Stimulated activated CD8-positive, alpha-beta memory T cell treated with anti-CD3 and anti-CD28 coated beads, Interleukin-12 subunit alpha, Interleukin-12 subunit beta, amount 100 ng/mL, for 1 hour (primary cell): ENCODE measurements at regions not wholly inside any gene's neighbourhood (a gene's known extent, or its start where the extent isn't known, plus 50 kb on each side); places are given as distances from the start of the nearest gene placed in this dataset.

Source experiments
- DNase-seq: peaks from one replicate; pipeline ENCODE4 v3.0.0-alpha.2; 2020; ENCODE audit warnings: low read depth

DNA sequence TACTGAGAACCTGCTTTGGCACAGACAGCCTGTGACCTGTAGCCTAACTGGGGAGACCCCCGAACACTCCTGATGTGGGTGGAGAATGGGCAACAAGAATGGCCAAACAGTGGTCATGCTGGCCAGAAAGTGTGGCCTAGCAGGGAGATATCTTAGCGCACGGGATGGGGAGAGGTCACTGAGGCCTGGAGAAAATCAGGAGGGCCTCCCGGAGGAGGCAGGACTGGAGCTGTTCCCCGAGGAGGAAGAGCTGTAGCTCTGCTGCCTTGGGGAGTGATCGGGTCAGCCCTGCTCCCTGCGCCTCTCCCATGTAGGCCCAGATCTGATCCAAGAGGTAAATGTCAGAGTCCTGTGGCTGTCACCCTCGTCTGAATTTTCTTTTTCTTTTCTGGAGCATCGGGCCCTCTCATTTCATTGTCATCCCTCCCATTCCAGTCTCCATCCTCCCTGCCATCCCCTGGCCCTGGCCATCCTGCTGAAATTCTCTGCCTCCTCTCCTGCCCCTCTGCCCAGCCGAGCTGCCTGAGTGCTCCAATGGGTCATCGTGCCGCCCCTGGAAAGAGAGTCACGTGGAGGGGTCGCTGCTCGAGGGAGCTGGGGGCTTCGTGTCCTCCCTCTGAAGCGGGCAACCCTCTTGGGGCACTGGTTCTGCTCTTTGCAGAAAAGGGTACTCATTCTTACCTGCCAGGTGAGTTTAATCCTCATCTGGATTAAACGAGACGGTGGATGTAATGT, 242.9 kb downstream of the HAUS1 start:
- DNase-seq, result no peak

DNA sequence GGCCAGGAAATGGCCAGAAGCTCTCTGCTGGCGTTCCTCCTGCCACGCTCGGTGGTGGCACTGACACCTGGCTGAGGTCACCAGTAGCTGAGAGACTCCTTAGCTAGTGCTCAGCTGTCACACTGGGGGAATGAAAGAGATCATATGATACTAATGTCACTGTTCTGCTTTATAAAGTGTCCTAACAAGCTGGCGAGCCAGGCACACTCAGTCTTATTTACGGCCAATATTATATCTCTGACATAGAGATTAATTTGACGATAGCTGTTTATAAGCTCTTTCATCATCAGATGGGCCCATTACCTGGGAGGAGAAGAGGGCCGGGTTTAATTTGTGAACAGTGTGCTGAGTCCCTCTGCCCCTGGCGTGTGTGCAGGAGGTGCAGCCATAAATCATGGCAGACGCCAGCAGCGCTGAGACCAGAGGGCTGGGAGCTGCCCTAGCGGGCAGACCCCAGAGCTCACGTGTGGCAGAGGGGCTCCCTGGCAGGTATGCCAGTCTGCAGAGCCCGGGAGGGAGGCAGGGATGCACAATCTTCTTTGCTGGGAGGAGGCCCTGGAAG, 246.5 kb downstream of the HAUS1 start:
- DNase-seq, result no peak

- no peak for DNase-seq
Observed at GRCh38 chr18:46352520-46353250, 248.5 kb downstream of the HAUS1 start.

- DNase-seq, result no peak
Observed at GRCh38 chr18:46353460-46353859, 249.3 kb downstream of the HAUS1 start.

- DNase-seq, result no peak
Observed at GRCh38 chr18:46356278-46357033, 252.3 kb downstream of the HAUS1 start.

GRCh38 chr18:46360102-46360699, 256.0 kb downstream of the HAUS1 start:
- DNase-seq, result no peak

GRCh38 chr18:46360866-46361265, 256.7 kb downstream of the HAUS1 start:
- DNase-seq, result no peak

- no peak for DNase-seq
Observed at GRCh38 chr18:46362533-46362932, 258.3 kb downstream of the HAUS1 start.

DNA sequence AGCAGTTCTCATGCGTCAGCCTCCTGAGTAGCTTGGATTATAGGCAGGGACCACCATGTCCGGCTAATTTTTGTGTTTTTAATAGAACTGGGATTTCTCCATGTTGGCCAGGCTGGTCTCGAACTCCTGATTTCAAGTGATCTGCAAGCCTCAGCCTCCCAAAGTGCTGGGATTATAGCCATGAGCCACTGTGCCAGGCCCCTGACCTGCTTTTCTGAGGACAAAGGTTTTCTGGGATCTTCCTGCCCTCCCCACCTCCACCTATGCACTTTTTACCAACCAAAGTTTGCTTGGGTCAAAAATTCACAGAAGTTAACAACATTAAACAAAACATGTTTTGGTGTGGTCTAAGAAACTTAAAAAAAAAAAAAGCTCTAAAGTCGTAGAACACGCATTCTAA, 259.9 kb downstream of the HAUS1 start:
- DNase-seq, result no peak

DNA sequence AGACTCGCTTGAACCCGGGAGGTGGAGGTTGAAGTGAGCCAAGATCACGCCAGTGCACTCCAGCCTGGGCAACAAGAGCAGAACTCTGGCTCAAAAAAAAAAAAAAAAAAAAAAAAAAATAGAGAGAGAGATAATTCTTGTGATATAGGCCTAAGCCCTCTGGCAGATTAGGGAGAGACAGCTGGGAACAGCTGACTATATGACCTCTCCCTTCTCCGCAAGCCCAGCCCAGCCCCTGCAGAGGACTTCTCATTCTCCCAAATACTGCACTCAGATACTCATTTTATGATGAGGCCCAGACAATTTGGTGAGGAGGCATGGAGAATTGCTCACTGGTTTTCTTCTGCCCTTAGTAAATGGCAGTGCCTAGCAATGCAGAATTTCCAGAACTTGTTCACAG, 262.0 kb downstream of the HAUS1 start:
- DNase-seq, result no peak

- no peak for DNase-seq
Observed at GRCh38 chr18:46366751-46367376, 262.7 kb downstream of the HAUS1 start.

DNA sequence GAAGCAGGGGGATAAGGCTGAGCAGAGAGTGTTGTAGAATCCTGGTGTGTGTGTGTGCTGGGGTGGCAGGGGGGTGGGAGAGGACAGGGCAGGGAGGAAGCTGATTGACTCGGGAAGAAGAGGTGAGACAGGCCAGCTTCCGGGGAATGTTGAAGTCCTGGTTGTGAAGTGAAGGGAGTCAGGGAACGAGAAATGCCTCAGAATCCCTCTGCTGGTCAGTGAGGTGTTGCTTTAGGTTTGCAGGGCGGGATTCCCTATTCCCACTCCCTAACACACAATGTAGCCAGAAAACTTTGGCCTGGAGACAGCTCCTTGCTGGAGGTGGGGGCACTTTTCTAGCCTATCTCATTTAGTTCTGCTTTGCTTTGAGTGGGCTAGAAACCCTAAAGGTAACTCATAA, 265.1 kb downstream of the HAUS1 start:
- DNase-seq, result no peak

DNA sequence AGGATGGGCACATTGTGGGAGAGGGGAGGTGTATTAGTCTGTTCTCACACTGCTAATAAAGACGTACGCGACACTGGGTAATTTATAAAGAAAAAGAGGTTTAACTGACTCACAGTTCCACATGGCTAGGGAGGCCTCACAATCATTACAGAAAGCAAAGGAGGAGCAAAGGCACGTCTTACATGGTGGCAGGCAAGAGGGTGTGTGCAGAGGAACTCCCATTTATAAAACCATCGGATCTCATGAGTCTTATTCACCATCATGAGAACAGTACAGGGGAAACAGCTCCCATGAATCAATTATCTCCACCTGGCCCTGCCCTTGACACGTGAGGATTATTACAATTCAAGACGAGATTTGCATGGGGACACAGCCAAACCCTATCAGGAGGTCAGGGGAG, 266.7 kb downstream of the HAUS1 start:
- no peak for DNase-seq

DNA sequence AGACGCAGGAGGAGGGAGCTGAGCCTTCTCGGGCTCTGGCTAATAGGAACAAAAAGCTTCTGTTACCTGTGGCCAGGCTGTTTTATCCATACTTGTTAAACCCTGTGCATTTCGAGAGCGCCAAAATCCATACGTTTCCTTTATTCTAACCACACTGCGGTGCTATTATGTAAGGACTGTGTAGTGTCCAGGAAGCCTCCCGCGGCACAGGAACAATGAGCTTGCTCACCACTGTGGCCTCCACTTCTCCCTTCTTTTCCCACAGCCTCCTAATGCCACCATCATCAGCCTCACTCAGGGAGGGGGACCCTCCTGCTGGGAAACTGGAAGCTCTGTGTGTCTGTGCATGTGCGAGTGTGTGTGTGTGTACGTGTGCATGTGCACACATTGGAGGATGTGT, 268.5 kb downstream of the HAUS1 start:
- no peak for DNase-seq

DNA sequence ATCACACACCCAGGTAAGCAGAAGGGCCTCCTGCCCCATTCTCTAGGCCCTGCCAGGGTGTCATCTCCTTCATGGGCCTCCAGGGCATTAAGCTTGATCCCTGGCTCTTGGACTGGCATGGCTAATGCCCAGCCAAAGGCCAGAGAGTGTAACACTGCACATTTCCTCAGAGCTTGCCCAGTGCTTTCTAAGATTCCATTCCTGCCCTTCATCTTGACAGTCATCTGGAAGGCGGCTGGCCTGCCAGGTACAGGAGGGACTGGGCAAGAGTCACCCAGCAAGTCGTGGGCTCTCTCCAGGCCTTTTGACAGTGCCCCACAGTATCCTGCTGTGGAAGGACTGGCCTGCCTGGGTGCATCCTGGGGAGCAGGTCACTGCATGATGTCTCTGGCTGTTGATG, 268.9 kb downstream of the HAUS1 start:
- DNase-seq, result no peak

DNA sequence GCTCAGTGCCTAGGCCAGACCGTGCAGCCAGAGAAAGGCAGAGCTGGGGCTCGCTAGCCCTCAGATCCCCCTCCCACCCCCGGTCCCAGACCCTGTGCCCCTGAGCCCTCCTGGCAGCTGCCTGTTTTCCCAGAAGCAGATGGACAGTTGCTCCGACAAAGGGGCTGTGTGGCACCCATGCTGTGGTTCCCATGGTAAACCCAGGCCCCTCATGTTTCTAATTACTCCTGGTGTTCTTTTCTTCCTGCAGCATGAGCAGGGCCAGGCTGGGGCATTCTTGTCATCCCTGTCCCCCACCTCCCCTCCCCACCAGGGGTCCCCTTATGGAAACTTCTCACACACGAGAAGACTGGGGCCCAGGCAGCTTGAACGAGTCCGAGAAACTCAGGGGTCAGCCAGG, 269.6 kb downstream of the HAUS1 start:
- DNase-seq, result no peak

DNA sequence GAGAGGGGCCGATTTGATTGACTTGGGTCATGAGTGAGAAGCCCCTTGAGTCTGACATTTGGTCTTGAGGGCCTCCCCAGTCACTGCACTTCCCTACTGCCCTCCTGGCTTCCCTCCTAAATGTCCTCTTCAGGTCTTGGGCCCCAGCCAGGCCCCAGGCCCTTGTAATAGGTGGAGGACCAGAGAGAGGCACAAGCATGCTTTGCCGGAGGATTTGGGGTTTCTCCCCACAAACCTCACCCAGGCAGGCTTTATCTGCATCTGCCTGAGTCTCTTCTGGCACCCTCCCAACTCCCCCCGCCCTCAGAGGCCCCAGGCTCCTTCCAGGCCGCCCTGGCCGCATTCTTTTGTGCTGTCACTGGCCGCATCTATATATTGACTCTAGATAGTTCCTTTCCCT, 270.7 kb downstream of the HAUS1 start:
- no peak for DNase-seq

DNA sequence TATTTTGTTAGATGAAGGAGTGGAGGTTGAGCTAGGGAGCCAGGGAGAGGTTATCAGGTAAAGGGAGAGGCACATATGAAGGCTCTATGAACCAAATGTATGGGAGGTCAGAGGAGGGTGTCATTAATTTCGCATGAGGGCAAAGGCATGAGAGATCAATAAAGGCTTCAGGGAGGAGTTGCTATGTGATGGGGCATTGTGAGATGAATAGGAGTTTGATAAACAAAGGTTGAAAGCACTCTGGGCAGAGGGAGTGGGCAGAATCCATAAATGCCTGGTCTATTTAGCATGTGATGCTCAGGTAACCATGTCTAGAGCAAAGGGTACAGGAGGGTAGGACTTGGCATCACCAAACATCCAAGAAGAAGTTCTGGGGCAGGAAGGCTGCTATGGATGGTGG, 273.4 kb downstream of the HAUS1 start:
- no peak for DNase-seq

- DNase-seq, result no peak
Observed at GRCh38 chr18:46378126-46378863, 274.1 kb downstream of the HAUS1 start.

- DNase-seq, result no peak
Observed at GRCh38 chr18:46378864-46379207, 274.7 kb downstream of the HAUS1 start.

- DNase-seq, result no peak
Observed at GRCh38 chr18:46379323-46379950, 275.3 kb downstream of the HAUS1 start.
